ENCODE measurements at regions not wholly inside any gene's neighbourhood (a gene's known extent, or its start where the extent isn't known, plus 50 kb on each side); places are given as distances from the start of the nearest gene placed in this dataset.

DNA sequence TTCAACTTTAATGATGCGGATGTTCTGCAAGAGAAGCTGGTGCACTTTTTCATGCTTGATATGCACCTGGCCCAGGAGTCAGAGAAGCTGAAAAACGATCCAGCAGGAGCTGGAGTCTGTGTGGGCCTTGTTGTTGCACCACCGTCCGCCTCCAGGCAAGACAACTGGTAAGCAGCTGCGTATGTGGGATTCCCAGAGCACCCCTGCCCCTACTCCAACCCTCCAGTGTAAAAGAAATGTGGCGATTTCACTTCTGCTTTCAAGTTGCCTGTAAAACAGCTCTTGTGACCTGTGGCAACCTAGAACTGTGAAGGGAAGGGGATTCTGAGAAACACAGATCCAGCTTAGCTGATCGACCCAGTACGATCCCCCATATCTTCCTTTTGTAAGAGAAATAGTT is 154.1 kb upstream of the PELI2 start:
- H3K27me3 ChIP-seq = no peaks in the 10 kb centered on the region
- H3K9ac ChIP-seq (ENCODE audit: low read depth in 2 of 2, low read length in 2 of 2) = no peak overlapping the region
- no peaks in the 10 kb centered on the region for H3K4me1 ChIP-seq
- no peak overlapping the region for H3K27ac ChIP-seq
- no peak overlapping the region for H3K4me3 ChIP-seq
- H3K9me3 ChIP-seq = no peaks in the 10 kb centered on the region
- TF ChIP-seq, protein P1, sequence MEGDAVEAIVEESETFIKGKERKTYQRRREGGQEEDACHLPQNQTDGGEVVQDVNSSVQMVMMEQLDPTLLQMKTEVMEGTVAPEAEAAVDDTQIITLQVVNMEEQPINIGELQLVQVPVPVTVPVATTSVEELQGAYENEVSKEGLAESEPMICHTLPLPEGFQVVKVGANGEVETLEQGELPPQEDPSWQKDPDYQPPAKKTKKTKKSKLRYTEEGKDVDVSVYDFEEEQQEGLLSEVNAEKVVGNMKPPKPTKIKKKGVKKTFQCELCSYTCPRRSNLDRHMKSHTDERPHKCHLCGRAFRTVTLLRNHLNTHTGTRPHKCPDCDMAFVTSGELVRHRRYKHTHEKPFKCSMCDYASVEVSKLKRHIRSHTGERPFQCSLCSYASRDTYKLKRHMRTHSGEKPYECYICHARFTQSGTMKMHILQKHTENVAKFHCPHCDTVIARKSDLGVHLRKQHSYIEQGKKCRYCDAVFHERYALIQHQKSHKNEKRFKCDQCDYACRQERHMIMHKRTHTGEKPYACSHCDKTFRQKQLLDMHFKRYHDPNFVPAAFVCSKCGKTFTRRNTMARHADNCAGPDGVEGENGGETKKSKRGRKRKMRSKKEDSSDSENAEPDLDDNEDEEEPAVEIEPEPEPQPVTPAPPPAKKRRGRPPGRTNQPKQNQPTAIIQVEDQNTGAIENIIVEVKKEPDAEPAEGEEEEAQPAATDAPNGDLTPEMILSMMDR (IDR thresholded peaks at IDR 0.05) = no peak
- DNase-seq = no peak
- H3K36me3 ChIP-seq = no peaks in the 10 kb centered on the region
- intact Hi-C loops (cut with DNase I) = no loop called here

DNA sequence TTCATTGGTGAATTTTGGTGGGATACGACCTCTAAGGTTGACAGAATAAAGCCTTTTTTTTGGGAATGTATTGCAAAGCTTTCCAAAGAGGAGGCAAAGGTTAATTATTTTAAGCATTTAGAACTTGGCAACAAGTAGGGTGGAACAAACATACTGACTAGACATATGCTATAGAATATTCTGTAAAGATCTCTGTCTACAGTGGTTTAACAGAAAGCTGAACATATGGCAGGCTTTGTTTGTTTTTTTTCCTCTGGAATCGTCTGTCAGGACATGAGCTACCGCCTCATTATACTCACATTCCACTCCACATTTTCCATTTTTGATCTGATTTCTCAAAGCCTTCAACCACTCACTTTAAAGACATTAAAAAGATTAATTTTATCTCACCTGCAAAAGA is 153.4 kb upstream of the PELI2 start:
- no peak overlapping the region for H3K4me3 ChIP-seq
- no peaks in the 10 kb centered on the region for H3K36me3 ChIP-seq
- H3K27ac ChIP-seq = no peak overlapping the region
- intact Hi-C loops (cut with DNase I) = no loop called here
- H3K4me1 ChIP-seq = no peaks in the 10 kb centered on the region
- H3K9ac ChIP-seq (ENCODE audit: low read depth in 2 of 2, low read length in 2 of 2) = no peak overlapping the region
- TF ChIP-seq, protein P1 (IDR thresholded peaks at IDR 0.05) = no peak
- H3K27me3 ChIP-seq = no peaks in the 10 kb centered on the region
- DNase-seq = no peak
- no peaks in the 10 kb centered on the region for H3K9me3 ChIP-seq

DNA sequence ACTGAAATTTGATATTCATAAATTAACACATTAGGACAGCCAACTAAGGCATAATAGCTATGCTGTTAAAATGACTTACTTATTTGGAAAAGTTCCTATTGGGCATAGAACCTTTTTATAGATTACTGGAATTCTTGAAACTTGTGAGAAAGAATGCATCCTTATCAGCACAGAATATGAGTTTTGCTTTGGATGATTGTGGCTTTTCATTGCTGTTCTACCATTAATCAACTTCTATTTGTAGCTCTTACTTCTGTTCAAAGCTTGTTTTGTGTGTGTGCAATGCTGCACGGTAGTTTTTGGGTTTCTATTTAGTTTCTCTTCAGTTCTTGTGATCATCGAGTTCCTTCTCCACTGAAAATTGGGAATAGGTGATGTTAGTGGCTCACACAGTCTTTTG is 152.4 kb upstream of the PELI2 start:
- Histone ChIP-seq H3K4me1 (no peaks in the 10 kb centered on the region), H3K9me3 (no peaks in the 10 kb centered on the region), H3K27ac (no peak overlapping the region), H3K36me3 (no peaks in the 10 kb centered on the region), H3K27me3 (no peaks in the 10 kb centered on the region), H3K9ac (ENCODE audit: low read depth in 2 of 2, low read length in 2 of 2) (no peak overlapping the region), H3K4me3 (no peak overlapping the region)
- TF ChIP-seq, protein P1 (IDR thresholded peaks at IDR 0.05) = no peak
- intact Hi-C loops (cut with DNase I) = no loop called here
- no peak for DNase-seq

DNA sequence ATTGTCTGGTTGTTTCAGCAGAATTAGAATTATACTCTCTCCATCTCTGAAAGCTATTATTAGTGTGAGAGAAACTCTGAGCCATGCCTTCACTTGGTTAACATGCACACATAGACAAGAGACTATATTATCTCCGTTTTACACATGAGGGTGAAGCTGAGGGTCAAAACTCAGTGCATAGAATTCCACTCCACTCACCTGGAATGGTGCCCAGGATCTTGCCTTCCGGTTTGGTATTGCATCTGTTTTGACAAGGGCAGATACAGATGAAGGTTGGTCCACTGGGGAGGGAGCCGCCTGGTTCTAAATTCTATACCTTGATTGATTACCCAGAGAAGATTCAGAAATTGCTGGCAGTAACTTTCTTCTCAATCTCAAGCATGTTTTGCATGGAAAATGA is 149.5 kb upstream of the PELI2 start:
- no peak overlapping the region for H3K27ac ChIP-seq
- H3K9me3 ChIP-seq = no peaks in the 10 kb centered on the region
- H3K9ac ChIP-seq (ENCODE audit: low read depth in 2 of 2, low read length in 2 of 2) = no peak overlapping the region
- no peaks in the 10 kb centered on the region for H3K4me1 ChIP-seq
- TF ChIP-seq, protein P1 (IDR thresholded peaks at IDR 0.05) = no peak
- no peak overlapping the region for H3K4me3 ChIP-seq
- H3K27me3 ChIP-seq = no peaks in the 10 kb centered on the region
- intact Hi-C loops (cut with DNase I) = no loop called here
- H3K36me3 ChIP-seq = no peaks in the 10 kb centered on the region
- DNase-seq = no peak

DNA sequence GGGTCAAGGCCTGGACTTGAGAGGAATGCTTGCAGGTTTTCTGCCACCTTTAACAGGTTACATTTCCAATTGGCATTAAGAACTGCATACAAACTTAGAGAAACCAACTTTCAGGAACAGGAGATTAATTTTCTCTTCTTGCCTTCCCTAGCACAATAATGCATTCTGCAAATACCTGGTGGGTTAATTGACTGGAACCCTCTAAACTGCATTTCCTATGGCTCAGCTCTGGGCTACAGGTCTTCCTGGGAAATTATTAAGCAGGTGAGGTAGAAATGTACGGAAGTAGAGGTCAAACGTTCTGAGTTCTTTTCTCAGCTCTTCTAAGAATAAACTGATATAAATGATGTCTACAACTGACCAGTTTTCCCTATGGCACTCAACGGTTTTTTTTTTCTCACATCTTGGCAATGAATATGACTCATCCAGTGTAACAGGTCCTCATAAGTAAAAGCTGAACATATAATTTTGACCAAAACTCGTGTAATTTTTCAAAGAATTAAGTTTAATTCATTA is 144.9 kb upstream of the PELI2 start:
- Histone ChIP-seq H3K36me3 (no peaks in the 10 kb centered on the region), H3K27ac (no peak overlapping the region), H3K9ac (ENCODE audit: low read depth in 2 of 2, low read length in 2 of 2) (no peak overlapping the region), H3K4me3 (no peak overlapping the region), H3K4me1 (no peaks in the 10 kb centered on the region), H3K27me3 (no peaks in the 10 kb centered on the region), H3K9me3 (no peaks in the 10 kb centered on the region)
- intact Hi-C loops (cut with DNase I) = loop anchor here (10.0 kb wide), 1 partner anchor 141 kb away; the partner anchor contains the start of gene PELI2
- TF ChIP-seq, protein P1 (IDR thresholded peaks at IDR 0.05) = no peak
- DNase-seq = no peak

Data from colonic mucosa (tissue), 4 donors.